ENCODE measurements at regions not wholly inside any gene's neighbourhood (a gene's known extent, or its start where the extent isn't known, plus 50 kb on each side); places are given as distances from the start of the nearest gene placed in this dataset.

GRCh38 chr1:40914927-40915569, 52.9 kb upstream of the CITED4 start:
- no peak for DNase-seq (ENCODE audit: low spot score)

GRCh38 chr1:40915581-40915980, 53.4 kb upstream of the CITED4 start:
- no peak for DNase-seq (ENCODE audit: low spot score)

- DNase-seq (ENCODE audit: low spot score), result no peak
Measured at GRCh38 chr1:40917995-40918711, 56.0 kb upstream of the CITED4 start.

GRCh38 chr1:40919475-40920011, 57.4 kb upstream of the CITED4 start:
- peak; percentile 46 for DNase-seq (ENCODE audit: low spot score)

- no peak for DNase-seq (ENCODE audit: low spot score)
Measured at GRCh38 chr1:40921522-40921921, 58.0 kb upstream of the CTPS1 start.

- DNase-seq (ENCODE audit: low spot score), result no peak
Measured at GRCh38 chr1:40921981-40922677, 57.4 kb upstream of the CTPS1 start.

GRCh38 chr1:40922969-40923368, 56.5 kb upstream of the CTPS1 start:
- DNase-seq (ENCODE audit: low spot score), result no peak

GRCh38 chr1:40923511-40924020, 55.9 kb upstream of the CTPS1 start:
- DNase-seq (ENCODE audit: low spot score), result no peak

- DNase-seq (ENCODE audit: low spot score), result no peak
Measured at GRCh38 chr1:40924767-40925166, 54.7 kb upstream of the CTPS1 start.

GRCh38 chr1:40925834-40926410, 53.6 kb upstream of the CTPS1 start:
- DNase-seq (ENCODE audit: low spot score), result no peak

GRCh38 chr1:40926441-40926840, 53.1 kb upstream of the CTPS1 start:
- no peak for DNase-seq (ENCODE audit: low spot score)

GRCh38 chr1:40927781-40928180, 51.7 kb upstream of the CTPS1 start:
- DNase-seq (ENCODE audit: low spot score), result no peak

- DNase-seq (ENCODE audit: low spot score), result no peak
Measured at GRCh38 chr1:40928699-40929098, 50.8 kb upstream of the CTPS1 start.

GRCh38 chr1:40929155-40929554, 50.3 kb upstream of the CTPS1 start:
- DNase-seq (ENCODE audit: low spot score), result no peak
